Cardiac muscle cell (in vitro differentiated cells and primary cell): ENCODE measurements at regions not wholly inside any gene's neighbourhood (a gene's known extent, or its start where the extent isn't known, plus 50 kb on each side); places are given as distances from the start of the nearest gene placed in this dataset.

ENCODE experiments used
- DNase-seq, 2 donors: peaks; one replicate each; pipeline versions ENCODE4 v3.0.0 to v3.0.0-alpha.2; 2010 to 2017; ENCODE audit warnings: low read depth in 1 of 2, low spot score in 1 of 2
- H3K27ac ChIP-seq: fragments of 200-600 bp; sonication (generic); 2 replicates; pipeline ENCODE4 v1.5.1; 2016
- H3K27me3 ChIP-seq: fragments of 200-600 bp; sonication (generic); 2 replicates; pipeline ENCODE4 v1.6.0; 2016; ENCODE audit warnings: control low read depth
- H3K36me3 ChIP-seq: fragments of 200-600 bp; sonication (generic); 2 replicates; pipeline ENCODE4 v1.5.1; 2016; ENCODE audit warnings: control low read depth
- H3K4me1 ChIP-seq: fragments of 200-600 bp; sonication (generic); 2 replicates; pipeline ENCODE4 v1.8.1; 2017; ENCODE audit warnings: low read depth, mild to moderate bottlenecking, mixed run types
- H3K4me3 ChIP-seq: fragments of 200-600 bp; sonication (generic); 2 replicates; pipeline ENCODE4 v1.5.1; 2016; ENCODE audit warnings: mild to moderate bottlenecking
- H3K9me3 ChIP-seq: fragments of 200-600 bp; sonication (generic); 2 replicates; pipeline ENCODE4 v1.5.1; 2017; ENCODE audit warnings: low read depth, mild to moderate bottlenecking, control low read depth
- TF ChIP-seq, protein P1 (sequence below): IDR thresholded peaks from 2 replicates; pipeline ENCODE4 v1.5.1; 2012; ENCODE audit warnings: low read depth, mild to moderate bottlenecking, low read length

DNA sequence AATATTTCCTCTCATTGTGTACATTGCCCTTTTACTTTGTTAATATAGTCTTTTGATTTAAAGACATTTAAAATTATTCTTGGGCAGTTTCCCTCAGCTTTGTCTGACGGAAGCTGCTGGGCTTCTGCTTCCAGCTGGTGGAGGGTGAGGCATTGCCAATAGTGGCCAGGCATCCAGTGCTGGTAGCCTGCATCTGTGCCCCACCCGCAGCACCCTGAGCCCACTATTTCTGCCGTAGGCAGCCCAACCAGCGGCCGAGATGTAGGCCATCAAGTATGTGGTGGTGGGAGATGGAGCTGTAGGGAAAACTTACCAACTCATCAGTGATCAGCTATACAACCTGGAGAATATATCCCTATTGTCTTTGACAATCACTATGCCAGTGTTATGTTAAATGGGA lies 226.0 kb upstream of the SYNCRIP start:
- TF ChIP-seq, protein P1, sequence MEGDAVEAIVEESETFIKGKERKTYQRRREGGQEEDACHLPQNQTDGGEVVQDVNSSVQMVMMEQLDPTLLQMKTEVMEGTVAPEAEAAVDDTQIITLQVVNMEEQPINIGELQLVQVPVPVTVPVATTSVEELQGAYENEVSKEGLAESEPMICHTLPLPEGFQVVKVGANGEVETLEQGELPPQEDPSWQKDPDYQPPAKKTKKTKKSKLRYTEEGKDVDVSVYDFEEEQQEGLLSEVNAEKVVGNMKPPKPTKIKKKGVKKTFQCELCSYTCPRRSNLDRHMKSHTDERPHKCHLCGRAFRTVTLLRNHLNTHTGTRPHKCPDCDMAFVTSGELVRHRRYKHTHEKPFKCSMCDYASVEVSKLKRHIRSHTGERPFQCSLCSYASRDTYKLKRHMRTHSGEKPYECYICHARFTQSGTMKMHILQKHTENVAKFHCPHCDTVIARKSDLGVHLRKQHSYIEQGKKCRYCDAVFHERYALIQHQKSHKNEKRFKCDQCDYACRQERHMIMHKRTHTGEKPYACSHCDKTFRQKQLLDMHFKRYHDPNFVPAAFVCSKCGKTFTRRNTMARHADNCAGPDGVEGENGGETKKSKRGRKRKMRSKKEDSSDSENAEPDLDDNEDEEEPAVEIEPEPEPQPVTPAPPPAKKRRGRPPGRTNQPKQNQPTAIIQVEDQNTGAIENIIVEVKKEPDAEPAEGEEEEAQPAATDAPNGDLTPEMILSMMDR: no peak
- H3K9me3 ChIP-seq: no peaks in the 10 kb centered on the region
- H3K27ac ChIP-seq: no peak overlapping the region
- H3K4me1 ChIP-seq: peaks cover 28% of the 10 kb centered on the region
- no peaks in the 10 kb centered on the region for H3K36me3 ChIP-seq
- H3K4me3 ChIP-seq: no peak overlapping the region
- H3K27me3 ChIP-seq: no peaks in the 10 kb centered on the region
- no peak for DNase-seq

DNA sequence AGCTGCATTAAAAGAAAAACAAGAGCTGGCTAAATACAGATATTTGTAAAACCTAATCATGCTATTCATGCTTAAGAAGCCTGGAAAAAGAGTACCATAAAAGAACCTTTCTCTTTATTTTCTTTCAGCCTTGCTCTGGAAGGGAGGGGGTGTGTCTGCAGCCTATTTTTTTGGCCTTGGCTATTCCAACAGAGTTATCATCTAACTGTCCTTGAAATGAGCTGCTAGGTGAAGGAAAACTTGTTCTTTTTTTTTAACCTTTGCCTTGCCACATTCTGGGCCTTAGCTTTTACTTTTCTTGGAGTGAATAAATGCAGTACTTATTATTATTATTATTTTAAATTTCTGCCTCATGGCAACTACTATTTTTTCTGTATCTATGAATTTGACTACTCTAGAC lies 224.9 kb upstream of the SYNCRIP start:
- no peaks in the 10 kb centered on the region for H3K36me3 ChIP-seq
- H3K4me3 ChIP-seq: no peak overlapping the region
- no peaks in the 10 kb centered on the region for H3K9me3 ChIP-seq
- peaks cover 28% of the 10 kb centered on the region for H3K4me1 ChIP-seq
- TF ChIP-seq, protein P1: no peak
- DNase-seq: no peak
- no peaks in the 10 kb centered on the region for H3K27me3 ChIP-seq
- H3K27ac ChIP-seq: no peak overlapping the region

DNA sequence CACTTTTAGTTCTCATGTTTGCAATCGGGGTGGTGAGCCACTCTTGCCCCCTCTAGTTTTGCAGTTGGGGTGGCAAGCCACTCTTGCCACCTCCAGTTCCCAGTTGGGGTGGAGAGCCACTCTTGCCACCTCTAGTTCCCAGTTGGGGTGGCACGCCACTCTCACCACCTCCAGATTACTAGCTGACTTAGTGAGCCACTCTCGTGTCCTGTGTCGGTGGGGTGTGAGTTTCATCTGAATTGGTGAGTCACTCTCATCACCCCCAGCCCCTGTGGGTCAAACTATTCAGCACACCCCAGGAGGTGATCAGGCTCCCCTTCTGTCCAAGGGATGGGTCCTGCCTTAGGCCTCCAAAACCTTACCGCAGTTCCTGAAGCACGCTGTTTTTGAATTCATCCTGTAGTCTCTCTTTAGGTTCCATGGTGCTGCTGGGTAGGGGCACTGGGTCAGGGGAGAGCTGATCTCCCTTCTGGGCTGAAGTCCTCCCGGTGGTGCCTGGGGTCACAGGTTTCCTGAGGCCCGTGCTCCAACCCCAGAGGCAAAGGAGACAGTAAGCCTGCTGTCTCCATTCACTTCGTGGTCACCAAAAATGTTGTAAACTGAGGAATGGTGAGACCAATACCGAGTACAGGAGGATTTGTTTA lies 224.2 kb upstream of the SYNCRIP start:
- Histone ChIP-seq H3K27ac (no peak overlapping the region), H3K9me3 (no peaks in the 10 kb centered on the region), H3K27me3 (no peaks in the 10 kb centered on the region), H3K4me3 (no peak overlapping the region), H3K36me3 (no peaks in the 10 kb centered on the region), H3K4me1 (peaks cover 28% of the 10 kb centered on the region)
- DNase-seq: no peak
- TF ChIP-seq, protein P1: no peak

DNA sequence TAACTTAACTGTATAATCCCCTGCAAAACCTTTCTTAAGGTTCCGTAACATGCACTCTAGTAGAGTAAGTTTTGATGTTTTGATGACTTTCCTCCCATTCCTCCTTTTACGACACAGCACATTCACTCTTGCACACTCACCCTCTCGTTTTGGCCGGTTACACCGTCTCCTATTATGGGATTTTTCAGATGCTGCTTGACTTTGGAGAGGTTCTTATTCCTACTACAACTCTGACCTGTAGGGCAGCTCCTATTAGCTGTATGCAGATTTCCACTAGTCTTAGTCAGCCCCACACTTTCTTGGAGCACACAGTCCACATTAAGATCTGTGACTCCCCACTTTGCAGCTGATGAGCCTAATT lies 223.7 kb upstream of the SYNCRIP start:
- Histone ChIP-seq H3K27me3 (no peaks in the 10 kb centered on the region), H3K4me3 (no peak overlapping the region), H3K36me3 (no peaks in the 10 kb centered on the region), H3K9me3 (no peaks in the 10 kb centered on the region), H3K27ac (no peak overlapping the region), H3K4me1 (peaks cover 28% of the 10 kb centered on the region)
- peak in 1 of 2 donors; percentile 37 for DNase-seq
- TF ChIP-seq, protein P1: no peak

DNA sequence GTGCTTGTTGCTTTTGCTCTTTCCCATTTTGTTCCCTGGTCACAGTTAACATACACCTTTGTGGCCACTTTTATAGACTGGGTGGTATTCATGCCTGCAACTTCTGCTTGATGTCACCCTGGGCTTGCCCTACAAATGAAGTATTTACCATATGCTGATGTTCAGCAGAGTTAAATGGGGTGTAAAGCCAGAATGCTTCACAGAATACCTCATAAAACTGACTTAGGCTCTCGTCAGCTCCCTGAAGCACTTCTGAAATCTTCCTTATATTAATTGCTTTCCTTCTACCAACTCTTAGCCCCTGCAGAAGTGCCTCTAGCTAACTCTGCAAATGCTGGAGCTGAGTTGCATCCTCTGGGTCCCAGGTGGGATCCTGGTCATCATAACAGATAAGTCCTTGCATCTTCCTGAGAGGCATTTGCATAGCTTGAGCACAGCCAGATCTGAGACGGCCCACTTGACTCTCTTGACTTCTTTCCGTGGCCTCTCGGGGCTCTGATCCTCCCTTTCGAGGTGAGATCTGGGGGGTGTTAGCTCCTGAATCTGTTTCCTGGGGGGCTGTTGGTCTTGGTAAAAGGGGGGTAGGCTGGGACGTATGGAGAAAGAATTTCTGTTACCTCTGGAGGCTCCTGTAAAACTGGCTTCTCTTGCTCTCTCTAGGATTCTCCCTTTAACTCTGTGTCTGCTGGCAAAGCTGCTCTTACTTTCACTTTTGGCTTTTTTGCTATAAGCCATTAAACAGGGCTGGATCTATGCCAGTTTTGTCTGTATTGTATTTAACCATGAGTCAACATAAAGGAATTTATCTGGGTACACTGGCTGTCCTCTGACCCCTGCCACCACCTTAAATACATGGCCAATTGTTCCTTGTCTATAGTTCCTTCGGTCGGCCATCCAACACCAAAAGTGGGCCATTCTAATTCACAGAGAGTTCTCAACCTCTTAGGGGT lies 223.0 kb upstream of the SYNCRIP start:
- H3K27me3 ChIP-seq: no peaks in the 10 kb centered on the region
- peaks cover 28% of the 10 kb centered on the region for H3K4me1 ChIP-seq
- DNase-seq: peak in 1 of 2 donors; percentile 82
- H3K9me3 ChIP-seq: no peaks in the 10 kb centered on the region
- TF ChIP-seq, protein P1: no peak
- H3K27ac ChIP-seq: peak overlapping the region; percentile 23
- no peaks in the 10 kb centered on the region for H3K36me3 ChIP-seq
- H3K4me3 ChIP-seq: no peak overlapping the region
